GM10266 (cell line): ENCODE measurements at regions not wholly inside any gene's neighbourhood (a gene's known extent, or its start where the extent isn't known, plus 50 kb on each side); places are given as distances from the start of the nearest gene placed in this dataset.
"Not testable (repeated sequence)": the region's sequence is repeated elsewhere in the genome, so short reads cannot be mapped to it uniquely, and the experiment has no call there.

Source experiments
- DNase-seq: peaks from one replicate; pipeline ENCODE4 v3.0.0; 2012; ENCODE audit errors: extremely low spot score
- TF ChIP-seq, protein P1 (sequence below): IDR thresholded peaks from 2 replicates; pipeline ENCODE4 v1.5.1; 2012; ENCODE audit warnings: mild to moderate bottlenecking, low read depth; ENCODE audit not compliant: control insufficient read depth, insufficient read depth; ENCODE audit errors: missing control alignments

DNA sequence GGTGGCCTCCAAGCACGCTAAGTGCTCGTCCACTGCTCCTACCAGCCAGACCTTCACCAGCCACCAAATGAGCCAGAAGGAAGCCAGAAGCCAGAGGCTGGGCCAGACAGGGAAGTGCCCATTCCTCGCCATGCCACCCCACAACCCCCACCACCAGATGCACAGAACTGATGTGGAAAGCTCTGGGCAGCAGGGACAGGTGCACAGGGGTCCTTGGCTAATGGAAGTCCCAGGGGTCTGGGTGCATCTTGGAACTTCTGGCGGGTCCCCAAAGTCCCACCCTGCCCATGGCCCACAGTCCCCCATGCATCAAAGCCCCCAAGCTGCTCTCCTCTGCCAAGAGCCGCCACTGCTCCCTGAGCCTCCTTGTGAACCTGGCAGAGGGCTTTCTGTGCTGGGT, 173.1 kb upstream of the ID2 start:
- TF ChIP-seq, protein P1, sequence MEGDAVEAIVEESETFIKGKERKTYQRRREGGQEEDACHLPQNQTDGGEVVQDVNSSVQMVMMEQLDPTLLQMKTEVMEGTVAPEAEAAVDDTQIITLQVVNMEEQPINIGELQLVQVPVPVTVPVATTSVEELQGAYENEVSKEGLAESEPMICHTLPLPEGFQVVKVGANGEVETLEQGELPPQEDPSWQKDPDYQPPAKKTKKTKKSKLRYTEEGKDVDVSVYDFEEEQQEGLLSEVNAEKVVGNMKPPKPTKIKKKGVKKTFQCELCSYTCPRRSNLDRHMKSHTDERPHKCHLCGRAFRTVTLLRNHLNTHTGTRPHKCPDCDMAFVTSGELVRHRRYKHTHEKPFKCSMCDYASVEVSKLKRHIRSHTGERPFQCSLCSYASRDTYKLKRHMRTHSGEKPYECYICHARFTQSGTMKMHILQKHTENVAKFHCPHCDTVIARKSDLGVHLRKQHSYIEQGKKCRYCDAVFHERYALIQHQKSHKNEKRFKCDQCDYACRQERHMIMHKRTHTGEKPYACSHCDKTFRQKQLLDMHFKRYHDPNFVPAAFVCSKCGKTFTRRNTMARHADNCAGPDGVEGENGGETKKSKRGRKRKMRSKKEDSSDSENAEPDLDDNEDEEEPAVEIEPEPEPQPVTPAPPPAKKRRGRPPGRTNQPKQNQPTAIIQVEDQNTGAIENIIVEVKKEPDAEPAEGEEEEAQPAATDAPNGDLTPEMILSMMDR = no peak
- no peak for DNase-seq

DNA sequence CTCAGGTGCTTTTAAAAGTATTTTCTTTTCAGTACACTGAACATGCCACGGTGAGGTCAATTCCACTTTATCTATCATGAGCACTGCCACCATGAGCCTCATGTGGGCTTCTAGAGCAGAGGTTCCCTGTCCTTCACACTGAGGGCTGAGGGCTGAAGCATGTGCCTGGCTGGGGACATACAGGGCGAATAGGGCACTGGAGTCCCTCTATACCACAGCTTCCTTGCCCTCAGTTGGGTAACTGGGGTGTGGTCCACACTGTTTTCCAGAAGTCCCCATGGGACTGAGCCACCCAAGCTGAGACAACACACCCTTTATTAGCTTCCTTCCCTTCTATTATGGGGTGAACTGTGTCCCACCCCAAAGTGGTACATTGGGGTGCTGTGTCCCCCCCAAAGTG, 172.2 kb upstream of the ID2 start:
- no peak for DNase-seq
- TF ChIP-seq, protein P1 = no peak

DNA sequence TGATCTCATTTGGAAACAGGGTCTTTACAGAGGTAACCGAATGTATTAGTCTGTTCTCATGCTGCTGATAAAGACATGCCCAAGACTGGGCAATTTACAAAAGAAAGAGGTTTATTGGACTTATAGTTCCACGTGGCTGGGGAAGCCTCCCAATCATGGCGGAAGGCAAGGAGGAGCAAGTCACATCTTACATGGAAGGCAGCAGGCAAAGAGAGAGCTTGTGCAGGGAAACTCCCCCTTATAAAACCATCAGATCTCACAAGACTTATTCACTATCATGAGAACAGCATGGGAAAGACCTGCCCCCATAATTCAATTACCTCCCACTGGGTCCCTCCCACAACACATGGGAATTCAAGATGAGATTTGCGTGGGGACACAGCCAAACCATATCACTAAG, 171.8 kb upstream of the ID2 start:
- DNase-seq = not testable (repeated sequence)

DNA sequence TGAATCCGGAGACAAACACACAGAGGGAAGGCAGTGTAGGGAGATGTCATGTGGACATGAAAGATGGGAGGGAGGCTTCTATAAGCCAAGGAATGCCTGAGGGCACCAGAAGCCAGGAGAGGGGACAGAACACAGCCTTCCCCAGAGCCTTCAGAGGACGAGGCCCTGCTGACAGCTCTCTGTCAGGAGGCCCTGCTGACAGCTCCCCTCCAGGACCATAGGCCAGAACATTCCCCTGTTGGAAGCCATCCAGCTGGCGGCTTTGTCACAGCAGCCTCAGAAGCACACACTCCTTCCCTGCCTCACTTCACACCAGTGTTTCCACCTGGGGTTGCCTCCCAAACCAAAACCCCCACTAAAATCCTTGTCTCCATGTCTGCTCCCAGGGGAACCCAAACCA, 171.3 kb upstream of the ID2 start:
- TF ChIP-seq, protein P1 = no peak
- DNase-seq = no peak

DNA sequence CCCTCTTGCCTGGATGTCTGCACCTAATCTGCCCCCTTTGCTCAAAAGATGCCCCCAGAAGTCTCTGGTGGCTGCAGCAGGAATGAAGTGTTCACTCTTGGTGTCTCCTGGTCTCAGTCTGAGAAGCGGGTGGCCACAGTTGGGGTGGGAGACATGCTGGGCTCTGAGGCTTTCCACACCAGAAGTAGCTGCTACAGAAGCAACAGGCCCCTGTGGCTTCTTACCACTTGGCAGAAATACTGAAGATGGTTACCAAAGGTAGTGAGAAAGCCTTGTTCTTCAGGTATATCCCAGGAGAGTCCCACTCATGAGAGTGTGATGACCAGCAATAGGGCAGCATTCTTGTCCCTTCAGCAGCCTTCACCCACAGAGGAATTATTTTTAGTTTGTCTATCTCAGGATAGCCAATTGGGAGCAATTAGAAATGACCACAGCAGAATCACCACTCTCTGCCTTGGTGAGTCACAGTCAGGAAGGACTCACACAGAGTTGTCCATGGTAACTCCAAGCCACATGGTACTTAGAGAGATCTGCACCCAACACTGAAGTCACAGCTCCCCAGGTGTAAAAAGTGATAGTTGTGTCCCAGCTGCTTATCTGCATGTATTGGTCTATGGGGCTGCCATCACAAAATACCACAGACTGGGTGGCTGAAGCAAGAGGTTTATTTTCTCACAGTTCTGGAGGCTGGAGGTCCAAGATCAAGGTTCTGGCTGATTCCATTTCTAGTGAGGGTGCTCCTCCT, 169.8 kb upstream of the ID2 start:
- TF ChIP-seq, protein P1 = no peak
- DNase-seq = no peak

DNA sequence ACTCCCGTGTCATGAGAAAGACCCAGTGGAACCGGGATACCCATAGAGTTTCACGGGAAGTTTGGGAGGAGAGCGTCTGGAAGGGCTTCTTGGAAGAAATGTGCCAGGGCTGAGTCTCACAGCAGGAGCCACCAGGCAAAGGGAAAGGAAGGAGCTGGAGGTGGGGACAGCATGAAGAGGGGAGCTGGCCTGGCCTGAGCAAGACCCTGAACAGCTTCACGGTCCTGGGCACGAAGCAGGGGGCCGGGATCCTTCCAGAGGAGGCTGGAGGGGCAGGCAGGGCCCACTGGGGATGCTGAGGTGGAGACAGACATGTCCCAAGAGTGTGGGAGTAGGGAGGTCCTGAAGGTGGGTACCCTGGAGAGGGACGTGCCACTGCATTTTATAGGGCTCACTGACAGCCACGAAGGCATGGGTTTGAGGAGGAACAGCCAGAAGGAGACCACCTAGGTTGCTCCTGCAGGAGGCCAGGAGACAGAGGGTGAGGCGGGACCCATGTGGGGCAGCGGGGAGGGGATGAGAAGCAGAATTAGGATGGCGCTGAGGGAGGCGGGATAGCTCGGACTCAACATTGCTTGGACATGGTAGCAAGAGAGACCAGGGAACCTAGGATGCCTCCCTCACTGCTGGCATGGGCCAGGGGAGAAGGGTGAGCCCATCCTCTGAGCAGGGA, 168.1 kb upstream of the ID2 start:
- no peak for DNase-seq
- TF ChIP-seq, protein P1 = no peak

DNA sequence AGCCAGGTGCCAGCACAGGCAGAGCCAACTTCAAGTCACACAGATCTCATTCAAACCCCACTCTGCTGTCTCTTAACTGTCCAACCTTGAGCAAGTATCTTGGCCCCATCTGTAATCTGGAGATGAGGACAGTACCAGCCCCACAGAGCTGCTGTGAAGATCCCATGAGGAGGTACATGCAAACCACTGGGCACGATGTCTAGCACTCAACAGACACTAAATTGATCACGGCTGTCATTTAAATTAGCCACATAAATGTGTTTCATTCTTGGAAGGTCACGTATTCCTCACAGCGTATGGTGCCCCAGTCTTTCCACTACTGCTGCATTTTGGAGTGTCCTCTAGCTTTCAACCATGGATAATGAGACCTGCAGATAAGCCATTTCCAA, 167.6 kb upstream of the ID2 start:
- TF ChIP-seq, protein P1 = no peak
- no peak for DNase-seq
